MM.1S (cell line): ENCODE measurements at regions not wholly inside any gene's neighbourhood (a gene's known extent, or its start where the extent isn't known, plus 50 kb on each side); places are given as distances from the start of the nearest gene placed in this dataset.

Experiments
- EZH2 ChIP-seq: fragments of 300-600 bp; sonication (generic); optimal IDR thresholded peaks from 2 replicates; pipeline ENCODE3; 2017; ENCODE audit warnings: low read depth, mild to moderate bottlenecking, antibody characterized with exemption, low read length, mixed read lengths
- EZH2phosphoT487 ChIP-seq: fragments of 300-600 bp; sonication (generic); IDR thresholded peaks from 2 replicates; pipeline ENCODE4 v1.6.1; 2018; ENCODE audit warnings: antibody characterized with exemption, low read length
- TF ChIP-seq, protein P1 (sequence below): fragments of 300-600 bp; sonication (generic); IDR thresholded peaks from 2 replicates; pipeline ENCODE4 v1.5.1; 2016; ENCODE audit warnings: antibody characterized with exemption, low read length, mixed read lengths

DNA sequence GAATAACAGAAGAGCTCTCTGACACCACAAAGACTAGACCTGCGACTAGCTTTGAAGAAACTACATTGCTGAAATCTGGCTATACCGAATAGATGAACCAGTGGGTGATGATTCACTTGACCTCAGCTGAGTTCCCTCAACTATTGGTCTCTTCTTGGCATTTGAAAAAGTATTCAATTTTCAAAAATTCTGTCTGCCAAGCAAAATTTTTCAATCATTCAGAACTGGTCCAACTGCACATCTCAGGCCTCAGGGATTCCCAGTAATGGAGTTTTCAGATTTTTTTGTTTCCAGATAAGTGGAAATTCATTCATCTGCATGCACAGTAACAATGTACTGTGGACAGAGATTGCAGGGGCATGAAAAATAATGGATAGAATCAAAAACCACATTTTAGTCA, 121.4 kb upstream of the NAA20 start:
- TF ChIP-seq, protein P1, sequence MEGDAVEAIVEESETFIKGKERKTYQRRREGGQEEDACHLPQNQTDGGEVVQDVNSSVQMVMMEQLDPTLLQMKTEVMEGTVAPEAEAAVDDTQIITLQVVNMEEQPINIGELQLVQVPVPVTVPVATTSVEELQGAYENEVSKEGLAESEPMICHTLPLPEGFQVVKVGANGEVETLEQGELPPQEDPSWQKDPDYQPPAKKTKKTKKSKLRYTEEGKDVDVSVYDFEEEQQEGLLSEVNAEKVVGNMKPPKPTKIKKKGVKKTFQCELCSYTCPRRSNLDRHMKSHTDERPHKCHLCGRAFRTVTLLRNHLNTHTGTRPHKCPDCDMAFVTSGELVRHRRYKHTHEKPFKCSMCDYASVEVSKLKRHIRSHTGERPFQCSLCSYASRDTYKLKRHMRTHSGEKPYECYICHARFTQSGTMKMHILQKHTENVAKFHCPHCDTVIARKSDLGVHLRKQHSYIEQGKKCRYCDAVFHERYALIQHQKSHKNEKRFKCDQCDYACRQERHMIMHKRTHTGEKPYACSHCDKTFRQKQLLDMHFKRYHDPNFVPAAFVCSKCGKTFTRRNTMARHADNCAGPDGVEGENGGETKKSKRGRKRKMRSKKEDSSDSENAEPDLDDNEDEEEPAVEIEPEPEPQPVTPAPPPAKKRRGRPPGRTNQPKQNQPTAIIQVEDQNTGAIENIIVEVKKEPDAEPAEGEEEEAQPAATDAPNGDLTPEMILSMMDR: no peak
- TF ChIP-seq EZH2 (no peak), EZH2phosphoT487 (no peak)
